Retinal pigment epithelial cell (primary cell): ENCODE measurements at regions not wholly inside any gene's neighbourhood (a gene's known extent, or its start where the extent isn't known, plus 50 kb on each side); places are given as distances from the start of the nearest gene placed in this dataset.

Experiments used
- DNase-seq: peaks from one replicate; pipeline ENCODE4 v3.0.0-alpha.2; 2010; ENCODE audit warnings: low read depth
- H3K4me3 ChIP-seq: 2 replicates; pipeline ENCODE4 v1.5.1; 2011; ENCODE audit warnings: mild to moderate bottlenecking, low read length, control low read depth, moderate library complexity
- CTCF ChIP-seq: conservative IDR thresholded peaks from 2 replicates; pipeline ENCODE4 v1.5.1; 2011; ENCODE audit warnings: low read depth, low read length, control low read depth, inconsistent platforms

- no peak for DNase-seq
Measured at GRCh38 chr4:84239278-84239845, 259.7 kb downstream of the NKX6-1 start.

GRCh38 chr4:84238247-84239090, 260.6 kb downstream of the NKX6-1 start:
- no peak overlapping the region for H3K4me3 ChIP-seq
- TF ChIP-seq CTCF: peak; percentile 33
- DNase-seq: no peak

More at GRCh38 chr4:84239278-84239845, 259.7 kb downstream of the NKX6-1 start:
- no peak for TF ChIP-seq CTCF
- no peak overlapping the region for H3K4me3 ChIP-seq

GRCh38 chr4:84237008-84237407, 262.1 kb downstream of the NKX6-1 start:
- no peak for TF ChIP-seq CTCF
- no peak overlapping the region for H3K4me3 ChIP-seq
- no peak for DNase-seq

GRCh38 chr4:84235126-84235944, 263.8 kb downstream of the NKX6-1 start:
- DNase-seq: no peak
- no peak for TF ChIP-seq CTCF
- H3K4me3 ChIP-seq: no peak overlapping the region

- TF ChIP-seq CTCF: no peak
Measured at GRCh38 chr4:84232309-84233095, 266.6 kb downstream of the NKX6-1 start.

GRCh38 chr4:84231539-84232055, 267.5 kb downstream of the NKX6-1 start:
- H3K4me3 ChIP-seq: no peak overlapping the region
- no peak for TF ChIP-seq CTCF
- DNase-seq: no peak

More at GRCh38 chr4:84232309-84233095, 266.6 kb downstream of the NKX6-1 start:
- DNase-seq: no peak
- H3K4me3 ChIP-seq: no peak overlapping the region
